CD14-positive monocyte (primary cell): ENCODE measurements at regions not wholly inside any gene's neighbourhood (a gene's known extent, or its start where the extent isn't known, plus 50 kb on each side); places are given as distances from the start of the nearest gene placed in this dataset.

ENCODE experiments used
- DNase-seq, 3 donors: peaks; one replicate each; pipeline ENCODE4 v3.0.0-alpha.2; 2011 to 2022
- H2AFZ ChIP-seq: 2 replicates; pipeline ENCODE4 v1.6.0; 2012; ENCODE audit warnings: mild to moderate bottlenecking, low read depth, low read length, inconsistent platforms; ENCODE audit not compliant: insufficient read depth, poor library complexity, severe bottlenecking
- H3K27ac ChIP-seq, 2 donors: 1 replicate in 1 of 2; 2 replicates in 1 of 2; pipeline ENCODE4 v1.5.1; 2012 to 2013; ENCODE audit warnings: low read length in 2 of 2, control low read depth in 1 of 2, inconsistent platforms in 1 of 2, low read depth in 1 of 2, mild to moderate bottlenecking in 1 of 2
- H3K27me3 ChIP-seq, 2 donors: one replicate each; pipeline versions ENCODE4 v1.6.0 to v1.6.1; 2011 to 2013; ENCODE audit warnings: low read length in 2 of 2; ENCODE audit not compliant: control insufficient read depth in 2 of 2, insufficient read depth in 2 of 2
- H3K36me3 ChIP-seq, 2 donors: replicated peaks in 1 of 2; 1 replicate in 1 of 2; 2 replicates in 1 of 2; pipeline versions ENCODE4 v1.5.1 to v1.6.1; 2012 to 2013; ENCODE audit warnings: low read length in 2 of 2, control low read depth in 1 of 2, inconsistent platforms in 1 of 2, mild to moderate bottlenecking in 1 of 2; ENCODE audit not compliant: insufficient read depth in 2 of 2, control insufficient read depth in 1 of 2
- H3K4me1 ChIP-seq, 2 donors: 1 replicate in 1 of 2; 2 replicates in 1 of 2; pipeline versions ENCODE4 v1.5.1 to v1.6.1; 2012 to 2013; ENCODE audit warnings: low read length in 2 of 2, control low read depth in 1 of 2, inconsistent platforms in 1 of 2, mild to moderate bottlenecking in 1 of 2, moderate library complexity in 1 of 2; ENCODE audit not compliant: insufficient read depth in 2 of 2, control insufficient read depth in 1 of 2
- H3K4me2 ChIP-seq: replicated peaks from 2 replicates; pipeline ENCODE3; 2012; ENCODE audit warnings: low read length, moderate library complexity, mild to moderate bottlenecking; ENCODE audit not compliant: poor library complexity, severe bottlenecking; ENCODE audit errors: extremely low read depth
- H3K4me3 ChIP-seq, 3 experiments: fragments of 200-600 bp in 1 of 3; sonication (generic) in 1 of 3; replicated peaks in 1 of 3; 1 replicate in 2 of 3; 2 replicates in 1 of 3; pipeline ENCODE4 v1.5.1; 2011 to 2013; ENCODE audit warnings: low read length in 3 of 3, mild to moderate bottlenecking in 3 of 3, control low read depth in 2 of 3, low read depth in 2 of 3, inconsistent platforms in 1 of 3, moderate library complexity in 1 of 3
- H3K79me2 ChIP-seq: 2 replicates; pipeline ENCODE4 v1.6.0; 2012; ENCODE audit warnings: mild to moderate bottlenecking, control low read depth, inconsistent platforms, low read length, moderate library complexity; ENCODE audit not compliant: insufficient read depth
- H3K9ac ChIP-seq: 2 replicates; pipeline ENCODE4 v1.6.0; 2017; ENCODE audit warnings: low read length, mild to moderate bottlenecking; ENCODE audit not compliant: insufficient read depth, poor library complexity, severe bottlenecking
- H3K9me3 ChIP-seq, 2 donors: replicated peaks in 1 of 2; 1 replicate in 1 of 2; 2 replicates in 1 of 2; pipeline versions ENCODE4 v1.5.1 to v1.6.1; 2012 to 2013; ENCODE audit warnings: low read length in 2 of 2, control low read depth in 1 of 2; ENCODE audit not compliant: control insufficient read depth in 1 of 2, insufficient read depth in 1 of 2
- H4K20me1 ChIP-seq: 2 replicates; pipeline ENCODE4 v1.6.0; 2012; ENCODE audit warnings: mild to moderate bottlenecking, low read length, control low read depth, moderate library complexity; ENCODE audit not compliant: insufficient read depth
- H3K27ac Mint-ChIP-seq, 7 donors: one replicate each; pipeline ENCODE4 v1.8.0; 2020; ENCODE audit warnings: mild to moderate bottlenecking in 7 of 7, mixed read lengths in 7 of 7, moderate library complexity in 6 of 7, inconsistent platforms in 2 of 7
- H3K27me3 Mint-ChIP-seq, 3 donors: one replicate each; pipeline ENCODE4 v1.8.0; 2021 to 2022; ENCODE audit warnings: low read depth in 3 of 3, mild to moderate bottlenecking in 3 of 3, mixed read lengths in 3 of 3, moderate library complexity in 3 of 3, inconsistent platforms in 1 of 3
- H3K36me3 Mint-ChIP-seq, 2 donors: one replicate each; pipeline ENCODE4 v1.8.0; 2020; ENCODE audit warnings: mixed read lengths in 2 of 2, inconsistent platforms in 1 of 2, mild to moderate bottlenecking in 1 of 2
- H3K4me1 Mint-ChIP-seq: one replicate; pipeline ENCODE4 v1.8.0; 2020; ENCODE audit warnings: mild to moderate bottlenecking, mixed read lengths
- H3K4me3 Mint-ChIP-seq, 2 donors: one replicate each; pipeline ENCODE4 v1.8.0; 2020; ENCODE audit warnings: mild to moderate bottlenecking in 2 of 2, mixed read lengths in 2 of 2, moderate library complexity in 1 of 2
- H3K9me3 Mint-ChIP-seq, 7 donors: one replicate each; pipeline ENCODE4 v1.8.0; 2020 to 2022; ENCODE audit warnings: mixed read lengths in 7 of 7, mild to moderate bottlenecking in 6 of 7, moderate library complexity in 6 of 7, inconsistent platforms in 2 of 7
- CTCF ChIP-seq: fragments of 200-600 bp; IDR thresholded peaks from one replicate; pipeline ENCODE4 v1.8.0; 2022; ENCODE audit warnings: antibody characterized with exemption, mild to moderate bottlenecking
- WGBS: methylation state at CpG from one replicate; pipeline ENCODE4 v1.1.5; 2013; ENCODE audit warnings: missing lambda C conversion rate; ENCODE audit not compliant: insufficient coverage; 5-methylcytosine and 5-hydroxymethylcytosine counted together
- intact Hi-C, 2 donors: fragments of 100-400 bp; cut with micrococcal nuclease; formaldehyde crosslinking; loops; one replicate each; pipeline versions ENCODE4 v1.15.0 to v1.15.1; 2023

- Mint-ChIP-seq H3K9me3 (peaks cover 0 to 25% (median 4%) of the 10 kb centered on the region in 7 donors), H3K27ac (peak overlapping the region in 1 of 7 donors; percentile 79), H3K4me1 (no peaks in the 10 kb centered on the region), H3K4me3 (no peak overlapping the region), H3K27me3 (no peaks in the 10 kb centered on the region), H3K36me3 (no peaks in the 10 kb centered on the region)
- no peaks in the 10 kb centered on the region for H3K79me2 ChIP-seq
- H4K20me1 ChIP-seq: no peaks in the 10 kb centered on the region
- no peak overlapping the region for H3K4me3 ChIP-seq
- no peaks in the 10 kb centered on the region for H3K4me1 ChIP-seq
- no peak for TF ChIP-seq CTCF
- DNase-seq: no peak
- peaks cover 0 to 12% of the 10 kb centered on the region in 2 donors for H3K9me3 ChIP-seq
- no peak overlapping the region for H3K27ac ChIP-seq
- 85% methylated on average over 3 of the region's 3 CpGs for whole genome bisulfite sequencing
- no peaks in the 10 kb centered on the region for H3K36me3 ChIP-seq
- intact Hi-C loops: no loop called here
- no peak overlapping the region for H2AFZ ChIP-seq
- H3K4me2 ChIP-seq: no peak overlapping the region
- H3K27me3 ChIP-seq: no peaks in the 10 kb centered on the region
- H3K9ac ChIP-seq: no peak overlapping the region
Observed at GRCh38 chr3:34669490-34669889, 871.1 kb downstream of the PDCD6IP start.

- no peak overlapping the region for H3K4me3 ChIP-seq
- H3K27ac Mint-ChIP-seq: no peak overlapping the region
- peaks cover 5% of the 10 kb centered on the region for H3K4me1 Mint-ChIP-seq
- H3K4me3 Mint-ChIP-seq: no peak overlapping the region
- no peak overlapping the region for H2AFZ ChIP-seq
- no peak for TF ChIP-seq CTCF
- H3K27me3 Mint-ChIP-seq: no peaks in the 10 kb centered on the region
- peaks cover 0 to 16% (median 5%) of the 10 kb centered on the region in 7 donors for H3K9me3 Mint-ChIP-seq
- no peak overlapping the region for H3K4me2 ChIP-seq
- no peak overlapping the region for H3K9ac ChIP-seq
- H3K79me2 ChIP-seq: no peaks in the 10 kb centered on the region
- H3K27me3 ChIP-seq: no peaks in the 10 kb centered on the region
- DNase-seq: no peak
- H3K9me3 ChIP-seq: peaks cover 0 to 10% of the 10 kb centered on the region in 2 donors
- no peaks in the 10 kb centered on the region for H4K20me1 ChIP-seq
- H3K4me1 ChIP-seq: no peaks in the 10 kb centered on the region
- no CpG with 5 or more reads among the region's 2 CpGs for WGBS
- intact Hi-C loops: no loop called here
- no peak overlapping the region for H3K27ac ChIP-seq
- no peaks in the 10 kb centered on the region for H3K36me3 ChIP-seq
- H3K36me3 Mint-ChIP-seq: no peaks in the 10 kb centered on the region
Observed at GRCh38 chr3:34675383-34676120, 877.1 kb downstream of the PDCD6IP start.
